NCI-H82 (cell line): ENCODE measurements at regions not wholly inside any gene's neighbourhood (a gene's known extent, or its start where the extent isn't known, plus 50 kb on each side); places are given as distances from the start of the nearest gene placed in this dataset.

Experiments used
- DNase-seq: peaks from one replicate; lab custom pipeline; 2025; lab: John Stamatoyannopoulos, UW

- DNase-seq, result no peak
These were observed 464.1 kb upstream of the ARHGEF26 start for GRCh38 chr3:153657046-153657445.

- no peak for DNase-seq
These were observed 463.7 kb upstream of the ARHGEF26 start for GRCh38 chr3:153657461-153657860.

GRCh38 chr3:153658136-153658535, 463.1 kb upstream of the ARHGEF26 start:
- no peak for DNase-seq

GRCh38 chr3:153666991-153667740, 454.0 kb upstream of the ARHGEF26 start:
- no peak for DNase-seq

- no peak for DNase-seq
These were observed 451.7 kb upstream of the ARHGEF26 start for GRCh38 chr3:153669527-153669926.

GRCh38 chr3:153670577-153670976, 450.6 kb upstream of the ARHGEF26 start:
- no peak for DNase-seq

- DNase-seq, result no peak
These were observed 447.3 kb upstream of the ARHGEF26 start for GRCh38 chr3:153673853-153674252.

GRCh38 chr3:153679714-153680113, 441.5 kb upstream of the ARHGEF26 start:
- DNase-seq, result no peak

GRCh38 chr3:153680526-153680925, 440.7 kb upstream of the ARHGEF26 start:
- no peak for DNase-seq

GRCh38 chr3:153681057-153681456, 440.1 kb upstream of the ARHGEF26 start:
- no peak for DNase-seq

- DNase-seq, result peak; percentile 15
These were observed 432.7 kb upstream of the ARHGEF26 start for GRCh38 chr3:153688301-153689120.

GRCh38 chr3:153693207-153693606, 428.0 kb upstream of the ARHGEF26 start:
- no peak for DNase-seq

- DNase-seq, result no peak
These were observed 419.1 kb upstream of the ARHGEF26 start for GRCh38 chr3:153702106-153702505.

- DNase-seq, result peak; percentile 70
These were observed 417.1 kb upstream of the ARHGEF26 start for GRCh38 chr3:153704115-153704514.

- DNase-seq, result no peak
These were observed 414.5 kb upstream of the ARHGEF26 start for GRCh38 chr3:153706706-153707105.

- DNase-seq, result no peak
These were observed 407.2 kb upstream of the ARHGEF26 start for GRCh38 chr3:153714016-153714415.

- DNase-seq, result peak; percentile 51
These were observed 406.5 kb upstream of the ARHGEF26 start for GRCh38 chr3:153714588-153715290.

GRCh38 chr3:153722157-153722556, 399.0 kb upstream of the ARHGEF26 start:
- no peak for DNase-seq

- DNase-seq, result no peak
These were observed 390.1 kb upstream of the ARHGEF26 start for GRCh38 chr3:153731071-153731470.

GRCh38 chr3:153734777-153735551, 386.2 kb upstream of the ARHGEF26 start:
- no peak for DNase-seq

GRCh38 chr3:153740109-153740508, 381.1 kb upstream of the ARHGEF26 start:
- no peak for DNase-seq

- no peak for DNase-seq
These were observed 376.3 kb upstream of the ARHGEF26 start for GRCh38 chr3:153744889-153745288.
